WTC11 (cell line): ENCODE measurements at regions not wholly inside any gene's neighbourhood (a gene's known extent, or its start where the extent isn't known, plus 50 kb on each side); places are given as distances from the start of the nearest gene placed in this dataset.

ENCODE experiments used
- ATAC-seq: fragments of 200-7000 bp; cut with Tn5 transposase; 2 replicates; pipeline ENCODE4 v1.10.0; 2021; ENCODE audit warnings: mild to moderate bottlenecking, moderate library complexity
- CTCF ChIA-PET: fragments of 300-600 bp; sonication (Branson Sonifier 250); formaldehyde crosslinking; loops from one replicate; lab custom pipeline; 2021; ENCODE audit warnings: antibody characterized with exemption; lab: Charles Lee
- POLR2A ChIA-PET: fragments of 350-600 bp; sonication (Branson Sonifier 250); formaldehyde crosslinking; loops from one replicate; lab custom pipeline; 2021; ENCODE audit warnings: antibody characterized with exemption; lab: Charles Lee
- DNase-seq: peaks from one replicate; pipeline ENCODE4 v3.0.0; 2021; ENCODE audit warnings: low spot score
- H3K27ac Mint-ChIP-seq: 2 replicates; pipeline ENCODE4 v1.8.0; 2021; ENCODE audit warnings: mixed read lengths
- H3K27me3 Mint-ChIP-seq: 2 replicates; pipeline ENCODE4 v1.8.0; 2021; ENCODE audit warnings: low read depth, mild to moderate bottlenecking, moderate library complexity, mixed read lengths
- H3K36me3 Mint-ChIP-seq: 2 replicates; pipeline ENCODE4 v1.8.0; 2021; ENCODE audit warnings: mixed read lengths
- H3K4me1 Mint-ChIP-seq: 2 replicates; pipeline ENCODE4 v1.8.0; 2022; ENCODE audit warnings: mixed read lengths
- H3K4me3 Mint-ChIP-seq: 2 replicates; pipeline ENCODE4 v1.8.0; 2021; ENCODE audit warnings: mild to moderate bottlenecking, moderate library complexity, mixed read lengths
- H3K9me3 Mint-ChIP-seq: 2 replicates; pipeline ENCODE4 v1.8.0; 2021; ENCODE audit warnings: mixed read lengths
- AFF4 ChIP-seq: sonication (generic); formaldehyde crosslinking; IDR thresholded peaks from 2 replicates; pipeline ENCODE4 v1.8.1; 2023; ENCODE audit warnings: mild to moderate bottlenecking, missing genetic modification reagents, borderline replicate concordance
- AR ChIP-seq: fragments of 250-450 bp; sonication (Bioruptor Pico); IDR thresholded peaks from 2 replicates; pipeline ENCODE4 v1.9.0; 2021; ENCODE audit warnings: mild to moderate bottlenecking
- E2F4 ChIP-seq: sonication (generic); formaldehyde crosslinking; IDR thresholded peaks from 2 replicates; pipeline ENCODE4 v1.8.1; 2022; ENCODE audit warnings: low read depth, mild to moderate bottlenecking, moderate library complexity, missing genetic modification reagents, borderline replicate concordance
- FOXJ3 ChIP-seq: sonication (generic); formaldehyde crosslinking; IDR thresholded peaks from 2 replicates; pipeline ENCODE4 v1.9.0; 2021; ENCODE audit warnings: missing genetic modification reagents, mild to moderate bottlenecking, borderline replicate concordance
- FOXP4 ChIP-seq: sonication (generic); formaldehyde crosslinking; IDR thresholded peaks from 2 replicates; pipeline ENCODE4 v1.8.0; 2022; ENCODE audit warnings: mild to moderate bottlenecking, missing genetic modification reagents
- HMGA2 ChIP-seq: fragments of 250-450 bp; sonication (Bioruptor Pico); IDR thresholded peaks from 2 replicates; pipeline ENCODE4 v1.4.0; 2021; ENCODE audit warnings: mild to moderate bottlenecking, moderate library complexity
- IRF1 ChIP-seq: sonication (generic); formaldehyde crosslinking; IDR thresholded peaks from 2 replicates; pipeline ENCODE4 v1.8.0; 2023; ENCODE audit warnings: missing genetic modification reagents
- JAZF1 ChIP-seq: fragments of 250-450 bp; sonication (Bioruptor Pico); IDR thresholded peaks from 2 replicates; pipeline ENCODE4 v1.9.0; 2021; ENCODE audit warnings: moderate library complexity, mild to moderate bottlenecking, inconsistent platforms
- NFATC4 ChIP-seq: fragments of 250-450 bp; sonication (Bioruptor Pico); IDR thresholded peaks from 2 replicates; pipeline ENCODE4 v1.9.0; 2021; ENCODE audit warnings: mild to moderate bottlenecking
- NFE2L1 ChIP-seq: sonication (generic); formaldehyde crosslinking; IDR thresholded peaks from 2 replicates; pipeline ENCODE4 v1.8.1; 2023; ENCODE audit warnings: missing genetic modification reagents
- SP1 ChIP-seq: sonication (generic); formaldehyde crosslinking; conservative IDR thresholded peaks from 2 replicates; pipeline ENCODE4 v1.8.1; 2022; ENCODE audit warnings: missing genetic modification reagents
- STAT6 ChIP-seq: sonication (generic); formaldehyde crosslinking; conservative IDR thresholded peaks from 2 replicates; pipeline ENCODE4 v1.8.1; 2023; ENCODE audit warnings: mild to moderate bottlenecking, low read depth, missing genetic modification reagents, moderate library complexity
- TEAD4 ChIP-seq: sonication (generic); formaldehyde crosslinking; IDR thresholded peaks from 2 replicates; pipeline ENCODE4 v1.8.0; 2022; ENCODE audit warnings: mild to moderate bottlenecking, missing genetic modification reagents
- USF1 ChIP-seq: sonication (generic); formaldehyde crosslinking; IDR thresholded peaks from 2 replicates; pipeline ENCODE4 v1.8.0; 2022; ENCODE audit warnings: mild to moderate bottlenecking, missing genetic modification reagents
- ZMAT4 ChIP-seq: fragments of 250-450 bp; sonication (Bioruptor Pico); IDR thresholded peaks from 2 replicates; pipeline ENCODE4 v1.9.0; 2021; ENCODE audit warnings: mild to moderate bottlenecking
- ZNF121 ChIP-seq: sonication (generic); formaldehyde crosslinking; IDR thresholded peaks from 2 replicates; pipeline ENCODE4 v1.8.0; 2023; ENCODE audit warnings: missing genetic modification reagents
- ZNF416 ChIP-seq: fragments of 250-450 bp; sonication (Bioruptor Pico); IDR thresholded peaks from 2 replicates; pipeline ENCODE4 v1.9.0; 2021; ENCODE audit warnings: mild to moderate bottlenecking, inconsistent platforms
- ZNF512 ChIP-seq: sonication (generic); formaldehyde crosslinking; IDR thresholded peaks from 2 replicates; pipeline ENCODE4 v1.8.1; 2022; ENCODE audit warnings: missing genetic modification reagents, borderline replicate concordance

GRCh38 chr2:147320146-147320545, 524.7 kb upstream of the ACVR2A start:
- POLR2A ChIA-PET, result no interaction called here
- ATAC-seq, result no peak
- Mint-ChIP-seq H3K36me3 (peaks cover 53% of the 10 kb centered on the region), H3K27ac (no peak overlapping the region), H3K4me1 (no peaks in the 10 kb centered on the region), H3K9me3 (peaks cover 64% of the 10 kb centered on the region), H3K4me3 (no peak overlapping the region), H3K27me3 (no peaks in the 10 kb centered on the region)
- TF ChIP-seq E2F4 (CRISPR knock-in tag), result no peak
- no peak for TF ChIP-seq ZNF121 (CRISPR knock-in tag)
- CTCF ChIA-PET, result no interaction called here
- DNase-seq, result no peak

- no peak for DNase-seq
- TF ChIP-seq JAZF1 (CRISPR knock-in tag) (no peak), FOXJ3 (CRISPR knock-in tag) (no peak), AFF4 (CRISPR knock-in tag) (no peak), ZNF416 (no peak), AR (no peak), STAT6 (CRISPR knock-in tag) (no peak), USF1 (no peak), TEAD4 (CRISPR knock-in tag) (no peak), FOXP4 (CRISPR knock-in tag) (no peak), HMGA2 (CRISPR knock-in tag) (no peak), SP1 (CRISPR knock-in tag) (no peak), ZMAT4 (CRISPR knock-in tag) (no peak), ZNF121 (CRISPR knock-in tag) (no peak), NFATC4 (CRISPR knock-in tag) (no peak), IRF1 (CRISPR knock-in tag) (no peak), NFE2L1 (CRISPR knock-in tag) (no peak), ZNF512 (CRISPR knock-in tag) (no peak)
- TF ChIP-seq, all 79 proteins: peak for 0
- Mint-ChIP-seq H3K4me1 (peaks cover 12% of the 10 kb centered on the region), H3K4me3 (no peak overlapping the region), H3K27ac (no peak overlapping the region), H3K27me3 (0 out of 2 replicates have a peak, but pooled peaks cover 3% of the 10 kb centered on the region), H3K9me3 (peaks cover 24% of the 10 kb centered on the region), H3K36me3 (no peaks in the 10 kb centered on the region)
- ChIA-PET POLR2A (no interaction called here), CTCF (interaction anchor here (0.9 kb wide), 1 partner anchor 21 kb away, joined by 3 read pairs; no protein-coding TSS in a partner anchor)
- ATAC-seq, result no peak
These were observed 533.8 kb upstream of the ACVR2A start for GRCh38 chr2:147311058-147311430.
